ENCODE measurements at regions not wholly inside any gene's neighbourhood (a gene's known extent, or its start where the extent isn't known, plus 50 kb on each side); places are given as distances from the start of the nearest gene placed in this dataset.
A peak's percentile ranks its signal among the peaks of the same experiment; 100 is the strongest.

DNA sequence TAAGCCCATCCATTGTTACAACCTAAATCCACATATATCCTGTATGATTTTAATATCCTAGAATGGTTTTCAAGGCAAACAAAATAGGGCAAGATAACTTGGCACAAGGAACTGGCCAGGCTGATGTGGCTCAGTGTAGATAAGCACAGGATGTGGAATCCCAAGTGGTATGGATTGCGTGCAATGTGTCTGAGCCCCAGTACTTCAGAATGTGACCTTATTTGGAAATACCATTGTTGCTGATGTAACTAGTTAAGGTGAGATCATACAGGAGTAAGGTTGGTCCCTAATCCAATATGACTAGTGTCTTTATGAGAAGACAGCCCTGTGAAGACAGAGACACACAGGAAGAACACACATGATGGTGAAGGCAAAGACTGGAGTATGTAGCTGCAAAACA, 72.4 kb downstream of the IL21 start:
- 45 to 48% methylated on average over 1 of the region's 1 CpG for WGBS, 2 experiments (ENCODE audit: low coverage in 1 of 2, low lambda C conversion rate in 2 of 2, missing lambda C conversion rate in 2 of 2)
- DNase-seq, result no peak
- H3K79me2 ChIP-seq (ENCODE audit: insufficient read depth), result no peaks in the 10 kb centered on the region
- no peaks in the 10 kb centered on the region for H3F3A ChIP-seq (ENCODE audit: insufficient read depth)
- H3K4me3 ChIP-seq, result no peak overlapping the region
- H3K27ac ChIP-seq, result no peak overlapping the region
- H3K9me2 ChIP-seq (ENCODE audit: insufficient read depth), result no peaks in the 10 kb centered on the region
- H3K27me3 ChIP-seq (replicated peaks; ENCODE audit: insufficient read depth), result no peaks in the 10 kb centered on the region
- H3K9ac ChIP-seq, result no peak overlapping the region
- H4K20me1 ChIP-seq (ENCODE audit: insufficient read depth), result no peaks in the 10 kb centered on the region
- in situ Hi-C loops (cut with MboI), result no loop called here
- no peak overlapping the region for H2AFZ ChIP-seq
- H3K4me2 ChIP-seq (ENCODE audit: unreplicated experiment), result no peak overlapping the region
- no peaks in the 10 kb centered on the region for H3K4me1 ChIP-seq (ENCODE audit: insufficient read depth)
- TF ChIP-seq EZH2phosphoT487 (IDR thresholded peaks at IDR 0.05; ENCODE audit: insufficient read depth, low read depth) (no peak), EZH2 (IDR thresholded peaks at IDR 0.05; ENCODE audit: insufficient read depth, poor library complexity, severe bottlenecking) (no peak)
- no peaks in the 10 kb centered on the region for H3K36me3 ChIP-seq (ENCODE audit: low read depth)
- H3K9me3 ChIP-seq (ENCODE audit: low read depth), result no peaks in the 10 kb centered on the region

DNA sequence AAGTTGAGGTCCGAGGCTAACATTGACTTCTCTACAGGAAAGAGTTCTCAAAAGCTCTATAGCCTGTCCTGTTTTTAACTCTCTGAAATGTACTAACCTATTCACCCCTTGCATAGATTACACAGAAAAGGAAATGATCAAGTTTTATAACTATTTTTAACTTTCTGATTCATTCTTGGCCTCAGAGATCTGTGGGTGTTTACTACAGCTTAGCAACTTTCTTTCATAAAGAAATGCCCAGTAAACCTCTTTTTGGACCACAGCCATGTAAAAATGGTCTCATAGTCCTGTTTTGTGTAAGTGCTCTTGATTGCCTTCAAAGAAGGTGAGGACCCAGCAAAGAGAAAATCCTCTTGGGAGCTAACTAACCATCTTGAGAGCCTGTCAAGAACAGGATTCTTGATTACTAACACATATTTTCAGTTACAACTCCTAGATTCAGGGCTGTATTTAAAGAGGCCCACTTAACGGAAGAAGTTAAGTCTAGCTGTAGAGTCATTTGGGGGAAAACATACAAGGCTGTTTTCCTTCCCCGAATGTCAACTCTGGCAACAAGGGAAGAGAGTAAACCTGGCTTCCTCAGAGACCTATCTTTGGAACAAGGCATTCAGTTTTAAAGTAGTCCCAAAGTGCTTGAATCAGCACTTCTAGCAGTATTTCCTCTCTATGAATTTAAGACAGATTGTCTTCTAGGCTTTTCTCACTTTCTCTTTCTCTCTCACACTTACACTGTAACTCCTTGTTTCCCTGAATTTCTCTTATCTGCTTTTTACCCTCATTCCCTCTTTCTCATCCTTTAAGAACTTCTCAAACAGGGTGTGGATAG, 78.2 kb downstream of the IL21 start:
- peaks cover 11% of the 10 kb centered on the region for H3F3A ChIP-seq (ENCODE audit: insufficient read depth)
- H4K20me1 ChIP-seq (ENCODE audit: insufficient read depth), result no peaks in the 10 kb centered on the region
- H3K9ac ChIP-seq, result no peak overlapping the region; the same call in 1 of the 2 replicates
- H3K27me3 ChIP-seq (replicated peaks; ENCODE audit: insufficient read depth), result no peaks in the 10 kb centered on the region
- H2AFZ ChIP-seq, result peak overlapping the region; percentile 23
- H3K79me2 ChIP-seq (ENCODE audit: insufficient read depth), result no peaks in the 10 kb centered on the region
- 50 to 51% methylated on average over 3 of the region's 3 CpGs for WGBS, 2 experiments (ENCODE audit: low coverage in 1 of 2, low lambda C conversion rate in 2 of 2, missing lambda C conversion rate in 2 of 2)
- no peaks in the 10 kb centered on the region for H3K9me3 ChIP-seq (ENCODE audit: low read depth)
- peak; percentile 69 for DNase-seq
- H3K4me1 ChIP-seq (ENCODE audit: insufficient read depth), result peaks cover 25% of the 10 kb centered on the region
- in situ Hi-C loops (cut with MboI), result no loop called here
- no peak for TF ChIP-seq EZH2phosphoT487 (IDR thresholded peaks at IDR 0.05; ENCODE audit: insufficient read depth, low read depth)
- H3K9me2 ChIP-seq (ENCODE audit: insufficient read depth), result no peaks in the 10 kb centered on the region
- peak overlapping the region; percentile 26; the same call in 1 of the 2 replicates for H3K27ac ChIP-seq
- H3K36me3 ChIP-seq (ENCODE audit: low read depth), result no peaks in the 10 kb centered on the region
- H3K4me2 ChIP-seq (ENCODE audit: unreplicated experiment), result peak overlapping the region; percentile 52
- no peak overlapping the region for H3K4me3 ChIP-seq

DNA sequence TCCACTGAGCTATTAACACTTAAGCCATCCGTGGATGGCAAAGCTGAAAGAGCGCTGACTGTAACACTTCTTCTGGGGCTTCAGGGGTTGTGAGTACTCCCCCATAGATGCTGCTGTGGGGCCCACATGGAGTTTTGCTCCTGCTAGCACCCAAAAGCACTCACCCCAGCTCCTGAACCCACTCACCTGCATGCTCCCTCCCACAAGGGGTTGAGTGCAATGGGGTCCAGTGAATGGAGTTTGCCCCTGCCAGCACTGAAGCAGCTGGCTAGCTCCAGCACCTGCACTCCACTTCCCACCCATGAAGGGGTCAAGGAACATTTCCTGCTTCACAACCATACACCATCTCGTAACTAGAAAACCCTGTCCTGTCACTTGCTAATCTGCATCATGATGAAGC, 78.9 kb downstream of the IL21 start:
- Histone ChIP-seq H2AFZ (no peak overlapping the region), H3K4me2 (ENCODE audit: unreplicated experiment) (no peak overlapping the region)

DNA sequence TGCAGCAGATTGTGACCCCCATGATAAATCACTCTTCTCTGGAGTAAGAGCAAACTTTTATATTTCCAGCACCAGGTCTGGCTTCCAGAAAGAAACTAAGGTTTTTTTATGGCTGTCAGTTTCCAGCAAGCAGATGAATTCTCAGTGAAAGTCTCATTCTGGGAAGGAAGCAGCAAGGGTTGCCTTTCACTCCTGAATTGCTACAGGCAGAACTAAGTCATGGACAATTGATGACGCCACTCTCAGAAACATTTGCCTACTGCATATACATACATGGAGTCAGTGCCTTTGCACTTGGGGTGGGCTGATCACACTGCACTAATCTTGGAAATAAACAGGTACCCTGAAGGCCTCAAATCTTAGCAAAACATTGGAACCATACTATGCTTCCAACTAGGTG, 80.0 kb downstream of the IL21 start:
- H3K9me2 ChIP-seq (ENCODE audit: insufficient read depth), result no peaks in the 10 kb centered on the region
- no peak overlapping the region for H3K4me2 ChIP-seq (ENCODE audit: unreplicated experiment)
- TF ChIP-seq EZH2 (IDR thresholded peaks at IDR 0.05; ENCODE audit: insufficient read depth, poor library complexity, severe bottlenecking), result no peak
- no peak for TF ChIP-seq EZH2phosphoT487 (IDR thresholded peaks at IDR 0.05; ENCODE audit: insufficient read depth, low read depth)
- no peak overlapping the region for H2AFZ ChIP-seq
- H3K4me1 ChIP-seq (ENCODE audit: insufficient read depth), result peaks cover 25% of the 10 kb centered on the region
- 42 to 47% methylated on average over 1 of the region's 1 CpG for WGBS, 2 experiments (ENCODE audit: low coverage in 1 of 2, low lambda C conversion rate in 2 of 2, missing lambda C conversion rate in 2 of 2)
- H4K20me1 ChIP-seq (ENCODE audit: insufficient read depth), result no peaks in the 10 kb centered on the region
- no peak overlapping the region for H3K4me3 ChIP-seq
- H3K9ac ChIP-seq, result no peak overlapping the region
- peaks cover 11% of the 10 kb centered on the region for H3F3A ChIP-seq (ENCODE audit: insufficient read depth)
- H3K36me3 ChIP-seq (ENCODE audit: low read depth), result no peaks in the 10 kb centered on the region
- no peaks in the 10 kb centered on the region for H3K9me3 ChIP-seq (ENCODE audit: low read depth)
- H3K27me3 ChIP-seq (replicated peaks; ENCODE audit: insufficient read depth), result no peaks in the 10 kb centered on the region
- no peak overlapping the region for H3K27ac ChIP-seq
- peak; percentile 13 for DNase-seq
- in situ Hi-C loops (cut with MboI), result no loop called here
- H3K79me2 ChIP-seq (ENCODE audit: insufficient read depth), result no peaks in the 10 kb centered on the region

More for the DNA sequence above, 78.9 kb downstream of the IL21 start:
- no peaks in the 10 kb centered on the region for H3K79me2 ChIP-seq (ENCODE audit: insufficient read depth)
- no peak for DNase-seq
- H3K27me3 ChIP-seq (replicated peaks; ENCODE audit: insufficient read depth), result no peaks in the 10 kb centered on the region
- no peaks in the 10 kb centered on the region for H3K9me3 ChIP-seq (ENCODE audit: low read depth)
- peaks cover 25% of the 10 kb centered on the region for H3K4me1 ChIP-seq (ENCODE audit: insufficient read depth)
- H3K27ac ChIP-seq, result no peak overlapping the region
- H3K9me2 ChIP-seq (ENCODE audit: insufficient read depth), result no peaks in the 10 kb centered on the region
- H3K4me3 ChIP-seq, result no peak overlapping the region
- in situ Hi-C loops (cut with MboI), result no loop called here
- no peaks in the 10 kb centered on the region for H3K36me3 ChIP-seq (ENCODE audit: low read depth)
- H3K9ac ChIP-seq, result no peak overlapping the region
- no peak for TF ChIP-seq EZH2 (IDR thresholded peaks at IDR 0.05; ENCODE audit: insufficient read depth, poor library complexity, severe bottlenecking)
- TF ChIP-seq EZH2phosphoT487 (IDR thresholded peaks at IDR 0.05; ENCODE audit: insufficient read depth, low read depth), result no peak
- 72 to 73% methylated on average over 3 of the region's 3 CpGs for WGBS, 2 experiments (ENCODE audit: low coverage in 1 of 2, low lambda C conversion rate in 2 of 2, missing lambda C conversion rate in 2 of 2)
- no peaks in the 10 kb centered on the region for H4K20me1 ChIP-seq (ENCODE audit: insufficient read depth)
- peaks cover 11% of the 10 kb centered on the region for H3F3A ChIP-seq (ENCODE audit: insufficient read depth)
